Astrocyte (in vitro differentiated cells and primary cell): ENCODE measurements at regions not wholly inside any gene's neighbourhood (a gene's known extent, or its start where the extent isn't known, plus 50 kb on each side); places are given as distances from the start of the nearest gene placed in this dataset.

Source experiments
- CTCF ChIP-seq: IDR thresholded peaks from 2 replicates; pipeline ENCODE4 v1.5.1; 2011; ENCODE audit warnings: low read depth, mild to moderate bottlenecking, inconsistent platforms, low read length, moderate library complexity; ENCODE audit not compliant: insufficient read depth
- EZH2 ChIP-seq: IDR thresholded peaks from 2 replicates; pipeline ENCODE4 v1.6.1; 2012; ENCODE audit warnings: mild to moderate bottlenecking, low read length, inconsistent platforms; ENCODE audit not compliant: insufficient read depth

- TF ChIP-seq CTCF (peak; percentile 40), EZH2 (no peak)
These were observed 333.0 kb upstream of the SATB1 start for GRCh38 chr3:18758047-18758704.
